Prostate gland (tissue), 2 donors: ENCODE measurements at regions not wholly inside any gene's neighbourhood (a gene's known extent, or its start where the extent isn't known, plus 50 kb on each side); places are given as distances from the start of the nearest gene placed in this dataset.

ENCODE experiments used
- CTCF ChIP-seq, 4 experiments: fragments of 200-600 bp in 2 of 4; fragments of 450-650 bp in 2 of 4; sonication (generic) in 2 of 4; IDR thresholded peaks; 1 replicate in 3 of 4; 2 replicates in 1 of 4; pipeline ENCODE4 v1.5.1; 2016 to 2019; ENCODE audit warnings: antibody characterized with exemption in 4 of 4, mild to moderate bottlenecking in 2 of 4, moderate library complexity in 2 of 4
- POLR2A ChIP-seq: fragments of 450-650 bp; IDR thresholded peaks from one replicate; pipeline ENCODE4 v1.6.1; 2016; ENCODE audit warnings: antibody characterized with exemption, mild to moderate bottlenecking
- POLR2AphosphoS5 ChIP-seq: sonication (generic); formaldehyde crosslinking; IDR thresholded peaks from one replicate; pipeline ENCODE4 v1.6.1; 2017; ENCODE audit warnings: antibody characterized with exemption

DNA sequence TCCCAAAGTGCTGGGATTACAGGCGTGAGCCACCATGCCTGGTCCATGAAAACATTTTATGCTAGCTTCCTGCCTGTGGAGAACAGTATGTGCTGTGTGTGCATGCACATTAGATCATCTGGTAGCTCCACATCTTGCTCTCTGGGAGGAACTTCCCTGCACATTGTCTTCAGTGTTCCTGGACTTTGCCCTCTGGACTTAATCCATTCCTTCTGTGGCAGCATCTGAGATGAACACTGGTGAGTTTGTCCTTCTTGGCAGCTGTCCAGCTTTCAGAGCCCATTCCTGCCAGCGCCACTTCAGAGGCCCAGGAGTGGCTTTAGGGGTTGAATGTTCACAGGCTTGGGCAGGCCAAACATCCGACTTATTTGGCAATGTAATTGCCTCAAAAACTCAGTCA, 65.2 kb downstream of the POU3F3 start:
- TF ChIP-seq CTCF (IDR thresholded peaks at IDR 0.05) (no peak), POLR2AphosphoS5 (no peak), POLR2A (no peak)
